TTC549 (cell line): ENCODE measurements at regions not wholly inside any gene's neighbourhood (a gene's known extent, or its start where the extent isn't known, plus 50 kb on each side); places are given as distances from the start of the nearest gene placed in this dataset.
"Not testable (repeated sequence)": the region's sequence is repeated elsewhere in the genome, so short reads cannot be mapped to it uniquely, and the experiment has no call there.

Source experiments
- FAIRE-seq: peaks from 2 replicates; lab custom pipeline; 2012; peaks lifted over from hg19 to GRCh38; lab: Jason Lieb, UNC

DNA sequence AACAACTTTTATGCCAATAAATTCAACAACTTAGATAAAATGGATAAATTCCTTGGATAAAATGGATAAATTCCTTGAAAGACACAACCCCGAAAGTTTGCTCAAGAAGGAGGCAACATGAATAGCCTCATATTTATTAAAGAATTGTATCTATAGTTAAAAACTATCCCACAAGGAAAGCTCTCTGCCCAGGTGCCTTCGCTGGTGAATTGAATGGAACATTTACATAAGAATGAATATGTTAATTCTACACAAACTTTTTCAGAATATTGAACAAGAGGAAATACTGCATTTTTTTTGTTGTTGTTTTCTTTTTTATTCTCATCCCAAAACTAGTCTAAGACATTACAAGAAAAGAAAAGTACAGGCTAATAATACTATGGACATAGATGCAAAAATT lies 805.3 kb upstream of the RAB6C start:
- no peak for FAIRE-seq

DNA sequence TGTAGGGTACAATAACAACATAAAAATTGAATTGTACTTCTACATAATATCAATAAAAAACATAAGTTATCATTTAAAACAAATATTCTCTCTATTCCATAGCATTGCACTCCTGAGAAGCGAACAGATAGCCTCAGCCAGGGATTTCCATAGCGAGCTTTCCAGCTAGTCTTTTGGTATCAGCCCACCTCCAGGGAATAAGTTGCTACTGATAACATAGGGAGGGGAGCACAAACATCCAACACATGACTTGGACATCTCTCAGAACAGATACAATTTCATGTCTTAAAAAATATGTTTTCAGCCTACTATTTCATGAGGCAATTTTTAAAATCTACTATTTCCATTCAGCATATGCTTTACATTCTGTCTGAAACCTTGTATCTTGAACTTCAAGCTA lies 804.4 kb upstream of the RAB6C start:
- FAIRE-seq = no peak

DNA sequence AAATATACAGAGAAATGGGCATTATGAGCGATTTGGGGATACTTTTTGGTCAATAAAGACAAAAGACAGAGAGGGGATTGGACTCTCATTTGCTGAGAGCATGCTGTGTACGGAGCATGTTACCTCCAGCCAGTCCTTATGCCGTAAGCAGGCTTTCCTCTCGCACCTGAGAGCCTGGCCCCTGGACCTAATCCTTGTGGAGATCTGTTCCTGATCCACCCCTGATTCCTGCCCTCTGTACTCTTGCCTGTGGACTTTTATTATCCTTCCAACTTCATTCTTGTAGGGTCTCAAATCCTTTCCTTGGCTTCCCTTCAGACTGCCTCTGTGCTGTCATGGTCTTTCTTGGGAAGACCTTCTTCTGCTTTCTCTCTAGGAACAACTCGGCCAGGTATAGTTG lies 803.1 kb upstream of the RAB6C start:
- FAIRE-seq = no peak

DNA sequence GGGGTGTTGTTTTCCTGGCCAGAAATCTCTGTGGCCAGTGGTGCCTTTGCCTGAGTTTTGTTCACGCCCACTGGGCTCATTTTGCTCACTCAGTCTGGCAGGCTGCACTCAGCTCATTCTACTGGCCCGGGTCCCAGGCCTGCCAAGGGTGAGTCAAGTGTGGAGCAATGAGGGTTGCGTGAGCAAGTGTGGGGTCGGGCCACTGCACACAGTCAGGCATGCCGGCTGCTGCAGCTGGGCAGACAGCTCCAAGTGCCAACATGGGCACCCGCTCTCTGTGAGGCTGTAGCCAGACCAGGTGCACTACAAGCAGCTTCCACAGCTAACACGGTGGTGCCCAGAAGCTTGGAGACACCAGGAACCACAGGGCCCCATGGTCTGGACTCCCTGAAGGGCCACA lies 801.1 kb upstream of the RAB6C start:
- no peak for FAIRE-seq

DNA sequence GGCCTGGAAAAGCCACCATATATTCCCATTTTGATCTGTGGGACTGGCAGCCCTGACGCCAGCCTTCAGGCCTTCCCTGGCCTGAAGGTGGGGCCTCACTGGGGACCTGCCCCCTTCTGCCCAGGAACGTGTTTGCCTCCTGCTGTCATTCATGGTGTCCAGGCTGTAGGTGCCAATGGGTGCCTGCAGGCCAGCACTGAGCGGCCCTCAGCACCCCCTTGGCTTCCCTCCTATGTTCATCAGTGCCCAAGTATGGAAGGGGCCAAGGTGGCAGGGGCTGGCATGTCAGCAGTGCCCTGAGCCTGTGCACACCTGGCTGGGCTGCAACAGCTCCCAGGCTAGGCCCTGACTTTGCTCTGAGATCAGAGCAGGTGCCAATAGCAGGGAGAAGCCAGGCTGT lies 800.3 kb upstream of the RAB6C start:
- FAIRE-seq = no peak

DNA sequence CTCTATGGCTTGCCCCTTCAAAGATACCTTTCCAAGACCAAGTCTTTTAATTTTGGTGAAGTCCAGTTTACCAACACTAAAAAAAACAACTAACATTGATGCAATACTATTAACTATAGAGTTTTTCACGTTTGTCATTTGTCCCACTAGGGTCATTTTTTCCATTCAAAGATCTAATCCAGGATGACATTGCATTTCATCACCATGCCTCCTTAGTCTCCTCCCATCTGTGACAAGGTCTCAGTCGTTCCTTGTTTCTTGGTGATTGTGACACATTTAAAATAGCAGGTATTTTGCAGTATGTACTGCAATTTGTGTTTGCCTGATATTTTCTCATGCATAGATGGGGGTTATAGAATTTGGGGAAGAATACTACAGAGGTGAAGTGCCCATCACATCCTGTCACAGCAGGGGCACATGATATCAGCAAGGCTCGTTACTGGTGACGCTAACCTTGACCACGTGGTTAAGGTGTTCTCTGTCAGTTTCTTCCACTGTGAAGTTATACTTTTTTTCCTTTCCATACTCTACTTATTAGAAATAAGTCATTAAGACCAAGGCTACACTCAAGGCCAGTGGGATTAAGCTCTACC lies 799.2 kb upstream of the RAB6C start:
- no peak for FAIRE-seq

DNA sequence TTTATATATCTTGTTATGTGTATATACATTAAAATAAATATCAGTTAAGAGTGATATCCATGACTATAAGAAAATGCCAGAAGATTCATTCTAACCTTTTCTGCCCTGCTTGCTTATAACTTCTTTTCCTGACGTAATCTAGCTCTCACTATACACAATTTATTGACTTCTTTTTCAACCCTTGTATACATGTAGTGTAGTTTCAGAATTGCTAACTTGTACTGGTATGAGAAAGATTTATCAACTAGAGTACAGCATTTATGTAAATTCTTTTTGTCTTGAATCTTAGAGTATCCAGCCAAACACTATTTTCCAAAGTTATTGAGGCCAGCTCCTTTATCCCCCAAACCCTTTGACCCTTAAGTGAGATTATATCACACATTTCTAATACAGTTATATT lies 798.0 kb upstream of the RAB6C start:
- FAIRE-seq = no peak

DNA sequence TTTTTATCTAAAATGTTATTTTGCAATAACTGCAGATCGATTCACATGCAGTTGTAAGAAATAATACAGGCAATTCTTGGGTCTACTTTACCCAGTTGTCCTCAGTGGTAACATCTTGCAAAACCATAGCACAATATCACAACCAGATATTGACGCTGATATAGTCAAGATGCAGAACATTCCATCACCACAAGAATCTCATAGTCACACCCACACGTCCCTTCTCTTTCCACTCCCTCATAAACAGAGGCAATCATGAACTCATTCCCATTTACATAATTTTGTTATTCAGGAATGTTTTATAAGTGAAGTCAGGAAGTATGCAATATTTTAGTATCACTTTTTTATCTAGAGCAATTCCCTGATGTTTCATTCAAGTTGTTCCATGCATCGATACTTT lies 797.5 kb upstream of the RAB6C start:
- FAIRE-seq = no peak

DNA sequence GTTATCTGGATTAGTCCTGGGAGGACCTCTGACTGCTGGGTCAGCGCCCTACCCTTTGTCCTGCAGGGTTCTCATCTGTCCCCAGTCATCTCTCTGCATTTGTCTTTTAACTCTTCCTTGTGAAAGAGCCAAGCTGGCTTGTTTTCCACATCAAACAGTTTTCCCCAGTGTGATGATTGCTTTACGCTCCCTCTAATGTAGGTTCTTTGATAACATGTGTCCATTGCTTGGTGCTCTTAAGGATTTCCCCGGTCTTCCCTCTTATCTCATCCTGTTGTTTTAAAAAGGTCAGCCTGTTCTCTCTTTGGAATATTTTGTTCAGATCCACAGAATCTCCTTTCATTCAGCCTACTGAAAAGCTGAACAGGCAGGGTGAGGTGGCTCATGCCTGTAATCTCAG lies 792.1 kb upstream of the RAB6C start:
- no peak for FAIRE-seq

DNA sequence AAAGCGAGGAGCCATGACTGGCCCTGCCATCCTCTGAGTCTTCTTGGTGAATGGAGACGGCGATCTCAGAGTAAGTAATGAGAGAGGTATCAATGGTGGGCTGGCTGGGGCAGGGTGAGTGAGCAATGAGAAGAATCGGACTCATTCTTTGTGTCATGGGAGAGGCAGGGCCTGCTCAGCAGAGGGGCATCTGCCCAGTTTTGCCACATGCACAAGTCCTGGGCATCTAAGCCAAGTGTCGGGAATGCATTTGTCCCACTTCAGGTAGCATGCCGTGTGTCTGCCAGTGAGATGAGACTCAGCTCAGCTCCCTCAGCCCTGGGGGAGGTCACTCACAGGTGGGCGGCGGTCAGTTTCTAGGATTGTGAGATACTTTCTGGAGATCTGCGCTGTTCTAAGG lies 791.0 kb upstream of the RAB6C start:
- no peak for FAIRE-seq

DNA sequence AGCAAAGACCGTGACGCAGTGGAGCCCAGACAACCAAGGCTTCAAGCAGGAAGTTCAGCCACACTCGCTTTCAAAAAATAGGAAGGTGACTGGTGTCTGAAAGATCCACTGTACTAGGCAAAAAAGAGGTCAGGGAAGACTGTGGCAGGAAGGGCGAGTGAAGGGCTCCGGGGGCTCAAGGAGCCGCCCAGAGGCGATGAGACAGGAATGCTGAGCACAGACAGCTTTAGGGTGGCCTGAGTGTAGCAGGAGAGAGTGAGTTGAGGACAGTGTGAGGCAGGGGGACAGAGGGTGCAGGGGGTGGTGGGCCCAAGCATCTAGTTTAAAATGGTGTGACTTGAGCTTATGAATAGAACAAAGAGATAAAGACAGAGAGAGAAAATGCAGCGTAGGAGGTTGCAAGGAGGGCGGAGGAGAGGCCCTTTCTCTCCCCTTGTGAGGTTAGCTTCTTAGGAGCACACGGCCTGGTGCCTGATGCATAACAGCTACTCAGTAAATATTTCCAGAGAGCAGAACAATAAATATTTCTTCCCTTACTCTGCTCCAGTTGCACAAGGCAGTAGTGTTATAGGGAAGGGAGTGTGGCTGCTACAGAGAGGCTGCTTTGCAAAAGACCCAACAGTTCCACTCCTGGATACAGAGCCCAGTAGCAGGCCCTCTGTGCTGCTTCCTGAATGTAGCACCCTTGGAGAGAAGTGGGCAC lies 789.7 kb upstream of the RAB6C start:
- no peak for FAIRE-seq

DNA sequence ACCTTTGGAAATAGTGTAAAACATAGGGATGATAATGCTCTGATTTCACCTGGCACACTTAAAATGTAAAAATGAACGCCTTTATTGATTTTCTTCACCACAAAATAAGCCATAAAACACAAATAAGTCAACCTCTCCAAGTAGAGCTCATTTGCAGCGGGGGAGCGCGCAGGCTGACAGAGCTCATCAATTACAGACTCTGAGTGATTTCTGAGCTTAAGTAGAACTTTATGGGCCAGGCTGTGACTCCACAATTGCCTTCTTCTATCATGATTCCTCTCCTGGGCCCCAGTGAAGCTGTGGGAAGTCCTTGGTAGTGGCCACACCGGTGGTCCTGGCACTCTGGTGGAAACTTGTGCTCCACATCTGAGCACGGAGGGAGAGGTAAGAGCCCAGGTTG lies 789.0 kb upstream of the RAB6C start:
- FAIRE-seq = no peak

DNA sequence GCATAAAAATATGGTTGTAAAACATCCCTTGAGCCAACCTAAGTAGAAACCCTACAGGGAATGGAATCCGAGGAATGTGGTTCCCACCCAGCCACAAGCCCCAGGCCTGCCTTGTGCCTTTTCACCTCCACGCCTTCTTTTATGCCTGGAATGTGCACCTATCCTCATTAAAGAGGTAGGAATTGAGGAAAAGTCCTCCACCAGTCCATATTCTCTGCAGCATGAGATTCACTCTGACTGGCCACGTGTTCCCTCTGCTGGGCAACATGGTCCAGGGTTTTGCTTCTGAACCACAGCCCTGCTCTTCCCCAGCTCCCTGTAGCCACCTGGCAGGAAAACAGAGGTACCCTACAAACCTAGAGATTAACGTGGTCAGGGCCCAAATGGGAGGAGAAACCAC lies 787.9 kb upstream of the RAB6C start:
- no peak for FAIRE-seq

DNA sequence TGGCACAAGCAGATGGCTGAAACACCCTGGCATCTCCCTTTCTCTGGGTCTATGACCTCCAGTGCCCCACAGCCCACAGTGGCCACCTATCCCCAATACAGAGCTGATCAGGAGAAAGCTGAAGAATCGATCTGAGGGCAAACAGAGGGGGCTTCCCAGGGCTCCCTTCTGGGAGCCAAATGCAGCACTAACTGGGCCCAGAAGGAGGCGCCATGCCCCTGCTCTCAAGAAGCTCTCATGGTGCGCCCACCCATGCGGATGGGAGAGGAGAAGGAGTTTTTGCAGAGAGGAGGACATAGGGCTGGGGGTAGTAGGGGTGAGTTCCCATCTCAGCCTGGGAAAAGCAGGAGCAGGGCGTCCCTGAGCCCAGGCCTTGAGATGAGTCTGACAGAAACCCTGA lies 787.3 kb upstream of the RAB6C start:
- FAIRE-seq = no peak

DNA sequence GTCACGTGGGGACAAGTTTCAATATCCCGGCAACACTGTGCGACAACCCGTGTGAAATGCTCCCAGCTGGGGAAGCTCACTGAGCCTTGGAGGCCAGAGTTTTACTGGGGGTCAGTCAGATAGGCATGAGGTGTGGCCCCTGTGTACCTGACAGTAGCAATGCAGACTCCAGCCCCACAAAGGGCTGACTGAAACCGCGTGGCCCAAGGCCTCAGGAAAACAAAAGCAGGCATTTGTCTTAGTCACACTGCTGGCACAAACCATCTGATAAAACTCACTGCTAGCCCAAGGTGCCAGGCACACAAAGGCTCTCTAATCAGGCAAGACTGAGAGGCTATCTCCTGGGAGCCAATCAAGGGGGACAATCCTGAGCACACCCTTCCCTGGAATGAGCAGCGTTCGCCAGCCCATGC lies 786.6 kb upstream of the RAB6C start:
- FAIRE-seq = no peak

DNA sequence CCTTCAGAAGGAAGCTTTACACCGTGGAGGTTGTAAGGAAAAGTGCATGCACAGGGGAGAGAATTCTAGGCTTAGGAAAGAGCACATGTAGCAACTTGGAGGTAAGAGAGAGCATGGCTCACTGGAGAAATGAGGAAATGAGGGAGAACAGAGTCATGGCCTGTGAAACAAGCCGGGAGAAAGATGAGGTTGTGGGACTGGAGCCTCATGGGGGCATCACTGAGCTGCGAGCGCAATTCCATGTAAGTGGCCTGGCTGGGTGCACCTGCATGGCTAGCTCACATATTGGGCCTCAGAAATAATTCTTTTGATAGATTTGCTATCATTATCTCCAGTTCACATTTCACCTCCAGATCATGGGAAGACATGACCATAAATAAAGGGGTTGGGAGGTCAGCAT lies 785.5 kb upstream of the RAB6C start:
- no peak for FAIRE-seq

DNA sequence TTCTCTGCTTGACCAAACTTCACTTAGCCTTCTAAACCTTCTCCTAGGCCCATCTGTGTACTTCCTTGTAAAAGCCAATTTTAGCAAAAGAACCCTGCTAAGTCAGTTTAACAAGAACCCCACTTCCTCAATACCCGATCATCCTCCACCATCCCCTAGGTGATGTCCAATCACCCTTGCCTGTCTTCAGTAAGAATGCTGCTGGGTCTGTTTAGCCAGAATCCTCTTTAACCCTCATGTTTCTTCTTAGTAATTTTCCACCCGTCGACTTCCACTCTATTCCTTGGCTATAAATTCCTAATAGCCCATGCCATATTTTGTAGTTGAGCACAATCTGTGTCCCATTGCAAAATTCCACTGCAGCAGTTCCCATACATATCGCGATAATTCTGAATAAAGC lies 780.0 kb upstream of the RAB6C start:
- FAIRE-seq = no peak

DNA sequence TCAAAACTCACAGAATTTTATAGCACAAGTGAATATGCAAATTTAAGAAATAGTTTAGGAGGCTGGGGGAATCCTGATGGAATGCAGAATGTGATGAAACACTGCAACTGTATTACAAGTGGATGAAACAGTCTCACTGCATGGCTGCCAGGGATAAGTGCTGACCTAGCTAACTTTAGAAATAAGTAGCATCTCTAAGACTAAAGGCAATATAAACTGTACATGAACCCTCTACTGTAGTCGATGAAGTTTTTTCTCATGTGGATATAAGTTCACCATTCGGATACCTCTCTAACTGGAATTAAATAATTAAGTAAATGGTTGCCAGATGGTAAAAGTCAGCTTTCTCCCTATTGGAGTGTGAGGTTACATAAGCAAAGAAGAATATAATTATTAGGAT lies 777.8 kb upstream of the RAB6C start:
- FAIRE-seq = no peak

DNA sequence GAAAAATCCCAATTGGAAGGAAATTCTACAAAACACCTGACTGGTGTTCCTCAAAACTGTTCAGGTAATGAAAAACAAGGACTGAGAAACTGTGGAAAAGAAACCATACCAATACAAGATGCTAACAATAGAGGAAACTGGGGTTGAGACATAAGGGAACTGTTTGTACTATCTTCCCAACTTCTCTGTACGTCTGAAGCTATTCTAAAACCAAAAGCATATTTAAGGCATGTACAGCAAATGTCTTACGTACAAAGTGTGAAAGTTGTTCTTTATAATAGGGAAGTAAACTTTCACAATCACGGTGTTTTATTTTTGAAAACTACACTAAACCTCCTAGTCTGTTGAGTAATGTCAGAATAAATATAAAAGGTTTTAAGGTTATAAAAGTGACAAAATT lies 776.1 kb upstream of the RAB6C start:
- no peak for FAIRE-seq

DNA sequence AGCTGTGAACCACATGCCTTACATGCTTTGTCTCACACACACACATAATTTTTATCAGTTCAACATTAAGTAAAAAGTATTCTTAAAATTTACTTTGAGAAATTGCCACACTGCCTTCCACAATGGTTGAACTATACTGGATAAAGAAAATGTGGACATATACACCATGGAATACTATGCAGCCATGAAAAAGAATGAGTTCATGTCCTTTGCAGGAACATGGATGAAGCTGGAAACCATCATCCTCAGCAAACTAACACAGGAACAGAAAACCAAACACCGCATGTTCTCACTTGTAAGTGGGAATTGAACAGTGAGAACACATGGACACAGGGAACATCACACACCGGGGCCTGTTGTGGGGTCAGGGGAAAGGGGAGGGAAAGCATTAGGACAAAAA lies 774.9 kb upstream of the RAB6C start:
- FAIRE-seq = not testable (repeated sequence)

DNA sequence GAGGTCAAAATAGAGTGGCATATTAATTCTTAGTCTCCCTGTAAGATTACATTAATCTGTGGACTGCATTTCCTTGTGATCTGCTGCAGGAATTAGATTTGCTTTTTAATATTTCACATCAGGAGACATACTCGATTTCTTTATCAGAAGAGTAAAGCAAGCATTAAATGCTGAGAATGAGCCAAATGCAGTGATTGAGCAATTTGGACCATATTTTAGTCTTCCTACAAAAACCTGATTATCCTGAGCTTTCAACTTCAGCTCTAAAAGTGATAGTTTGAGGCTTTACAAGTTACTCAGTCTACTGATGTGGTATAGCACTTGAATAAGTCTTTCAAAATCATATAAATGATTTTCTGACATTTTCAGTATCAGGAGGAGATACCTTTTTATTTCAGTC lies 774.3 kb upstream of the RAB6C start:
- no peak for FAIRE-seq

DNA sequence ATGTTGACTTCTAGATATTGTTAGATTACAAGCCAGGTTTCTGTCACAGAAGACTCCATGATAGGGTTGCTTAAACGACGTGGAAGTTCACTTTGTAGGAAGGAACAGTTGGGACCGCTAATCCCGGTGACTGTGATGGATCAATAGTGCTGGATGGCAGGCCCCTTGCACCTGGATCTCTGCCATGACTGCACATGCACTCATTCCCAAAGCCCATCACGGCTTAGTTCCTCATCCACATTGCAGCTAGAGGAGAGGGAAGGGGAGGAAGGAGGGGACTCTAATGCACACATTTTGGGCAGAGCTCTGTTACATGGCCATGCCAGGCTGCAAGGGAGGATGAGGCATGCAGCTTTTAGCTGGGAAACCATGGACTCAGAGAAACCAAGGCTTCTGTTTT lies 773.7 kb upstream of the RAB6C start:
- no peak for FAIRE-seq

DNA sequence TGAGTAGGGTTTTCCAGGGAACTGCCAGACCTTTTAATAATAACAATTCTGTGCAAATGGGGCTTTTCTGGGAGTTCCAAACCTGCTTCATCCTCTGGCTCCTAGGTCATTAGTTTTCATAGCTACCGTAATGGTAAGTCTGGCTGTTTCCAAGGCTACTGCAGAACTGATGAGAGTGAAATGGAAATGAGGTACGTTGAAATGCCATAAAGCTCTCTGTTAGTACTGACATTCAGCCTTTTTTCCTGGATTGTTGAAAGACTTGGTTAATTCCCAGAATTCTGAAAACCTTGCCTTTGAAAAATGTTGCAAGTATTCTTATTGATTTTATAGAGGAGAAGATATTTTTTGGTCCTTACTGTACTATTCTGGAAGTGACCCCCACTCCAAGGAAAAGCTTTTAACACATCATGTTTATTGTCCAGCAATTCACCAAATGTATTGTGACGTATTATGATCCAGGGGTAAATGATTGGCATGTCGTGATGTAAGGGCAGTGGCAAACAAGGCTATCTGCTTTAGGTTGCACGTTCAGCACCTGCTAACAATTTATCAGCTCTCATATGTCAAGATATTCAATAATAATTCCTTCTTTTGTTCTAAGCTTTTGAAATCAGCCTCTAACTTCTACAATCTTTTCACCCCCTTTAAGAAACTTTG lies 767.0 kb upstream of the RAB6C start:
- FAIRE-seq = no peak

DNA sequence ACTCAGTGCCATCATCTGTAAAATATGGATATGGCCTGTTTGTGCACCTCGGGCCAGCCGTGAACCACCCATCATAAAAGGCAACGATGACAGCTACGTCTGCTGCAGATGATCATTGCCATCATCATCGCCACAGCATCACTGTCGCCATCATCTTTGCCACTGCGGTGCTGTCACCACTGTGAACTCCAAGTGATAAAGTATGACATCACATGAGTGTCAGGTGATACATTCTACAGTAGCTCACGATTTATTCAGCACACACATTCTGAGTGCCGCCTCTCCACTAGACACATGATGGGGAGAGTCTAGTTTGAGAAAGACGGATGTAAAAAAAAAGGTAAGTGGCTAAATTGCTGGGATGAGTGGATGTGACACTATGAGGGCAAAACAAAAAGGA lies 755.4 kb upstream of the RAB6C start:
- no peak for FAIRE-seq
